ENCODE measurements at regions not wholly inside any gene's neighbourhood (a gene's known extent, or its start where the extent isn't known, plus 50 kb on each side); places are given as distances from the start of the nearest gene placed in this dataset.

- H3K9me3 Mint-ChIP-seq = peaks cover 12% of the 10 kb centered on the region
- no peak for ATAC-seq
- H3K36me3 Mint-ChIP-seq = peaks cover 4% of the 10 kb centered on the region
- no peak overlapping the region for H3K4me3 Mint-ChIP-seq
- H3K27ac Mint-ChIP-seq = no peak overlapping the region
- H3K4me1 Mint-ChIP-seq (ENCODE audit: low read depth in 2 of 2) = no peaks in the 10 kb centered on the region
- no peak for DNase-seq (ENCODE audit: low spot score)
- H3K27me3 Mint-ChIP-seq = no peaks in the 10 kb centered on the region
Observed at GRCh38 chr5:117788596-117788995, 1199.8 kb downstream of the DTWD2 start.

- Mint-ChIP-seq H3K4me1 (ENCODE audit: low read depth in 2 of 2) (no peaks in the 10 kb centered on the region), H3K4me3 (no peak overlapping the region), H3K27me3 (no peaks in the 10 kb centered on the region), H3K9me3 (peaks cover 12% of the 10 kb centered on the region), H3K36me3 (no peaks in the 10 kb centered on the region), H3K27ac (no peak overlapping the region)
- ATAC-seq (no peak), DNase-seq (ENCODE audit: low spot score) (no peak)
Observed at GRCh38 chr5:117779171-117779570, 1204.5 kb upstream of the SEMA6A start.

GRCh38 chr5:117776977-117777376 is 1202.4 kb upstream of the SEMA6A start:
- H3K9me3 Mint-ChIP-seq = peaks cover 18% of the 10 kb centered on the region
- H3K27me3 Mint-ChIP-seq = no peaks in the 10 kb centered on the region
- H3K4me3 Mint-ChIP-seq = no peak overlapping the region
- H3K36me3 Mint-ChIP-seq = no peaks in the 10 kb centered on the region
- H3K4me1 Mint-ChIP-seq (ENCODE audit: low read depth in 2 of 2) = no peaks in the 10 kb centered on the region
- DNase-seq (ENCODE audit: low spot score) (no peak), ATAC-seq (no peak)
- H3K27ac Mint-ChIP-seq = no peak overlapping the region

- Mint-ChIP-seq H3K4me1 (ENCODE audit: low read depth in 2 of 2) (no peaks in the 10 kb centered on the region), H3K27ac (no peak overlapping the region), H3K36me3 (peaks cover 7% of the 10 kb centered on the region), H3K27me3 (no peaks in the 10 kb centered on the region), H3K4me3 (no peak overlapping the region), H3K9me3 (peaks cover 21% of the 10 kb centered on the region)
- no peak for DNase-seq (ENCODE audit: low spot score)
- ATAC-seq = no peak
Observed at GRCh38 chr5:117769877-117770276, 1195.3 kb upstream of the SEMA6A start.

- H3K4me3 Mint-ChIP-seq = no peak overlapping the region
- no peak overlapping the region for H3K27ac Mint-ChIP-seq
- no peaks in the 10 kb centered on the region for H3K27me3 Mint-ChIP-seq
- H3K36me3 Mint-ChIP-seq = no peaks in the 10 kb centered on the region
- DNase-seq (ENCODE audit: low spot score) (no peak), ATAC-seq (no peak)
- peaks cover 8% of the 10 kb centered on the region for H3K9me3 Mint-ChIP-seq
- no peaks in the 10 kb centered on the region for H3K4me1 Mint-ChIP-seq (ENCODE audit: low read depth in 2 of 2)
Observed at GRCh38 chr5:117763271-117763670, 1188.6 kb upstream of the SEMA6A start.

GRCh38 chr5:117761186-117761585 is 1186.6 kb upstream of the SEMA6A start:
- Mint-ChIP-seq H3K4me1 (ENCODE audit: low read depth in 2 of 2) (no peaks in the 10 kb centered on the region), H3K27ac (no peak overlapping the region), H3K4me3 (no peak overlapping the region), H3K9me3 (peaks cover 8% of the 10 kb centered on the region), H3K36me3 (no peaks in the 10 kb centered on the region), H3K27me3 (no peaks in the 10 kb centered on the region)
- DNase-seq (ENCODE audit: low spot score) (no peak), ATAC-seq (no peak)

GRCh38 chr5:117759849-117760499 is 1185.4 kb upstream of the SEMA6A start:
- no peaks in the 10 kb centered on the region for H3K27me3 Mint-ChIP-seq
- H3K9me3 Mint-ChIP-seq = peaks cover 13% of the 10 kb centered on the region
- DNase-seq (ENCODE audit: low spot score) = no peak
- H3K4me1 Mint-ChIP-seq (ENCODE audit: low read depth in 2 of 2) = no peaks in the 10 kb centered on the region
- H3K4me3 Mint-ChIP-seq = no peak overlapping the region
- no peaks in the 10 kb centered on the region for H3K36me3 Mint-ChIP-seq
- no peak overlapping the region for H3K27ac Mint-ChIP-seq
- ATAC-seq = no peak

- no peaks in the 10 kb centered on the region for H3K36me3 Mint-ChIP-seq
- peaks cover 11% of the 10 kb centered on the region for H3K9me3 Mint-ChIP-seq
- no peak for ATAC-seq
- H3K4me3 Mint-ChIP-seq = no peak overlapping the region
- H3K27ac Mint-ChIP-seq = no peak overlapping the region
- H3K4me1 Mint-ChIP-seq (ENCODE audit: low read depth in 2 of 2) = no peaks in the 10 kb centered on the region
- H3K27me3 Mint-ChIP-seq = no peaks in the 10 kb centered on the region
- DNase-seq (ENCODE audit: low spot score) = no peak
Observed at GRCh38 chr5:117752403-117752802, 1177.8 kb upstream of the SEMA6A start.

GRCh38 chr5:117748336-117748735 is 1173.7 kb upstream of the SEMA6A start:
- no peak for ATAC-seq
- no peaks in the 10 kb centered on the region for H3K36me3 Mint-ChIP-seq
- no peak overlapping the region for H3K27ac Mint-ChIP-seq
- no peaks in the 10 kb centered on the region for H3K27me3 Mint-ChIP-seq
- peaks cover 1% of the 10 kb centered on the region for H3K9me3 Mint-ChIP-seq
- H3K4me3 Mint-ChIP-seq = no peak overlapping the region
- DNase-seq (ENCODE audit: low spot score) = no peak
- no peaks in the 10 kb centered on the region for H3K4me1 Mint-ChIP-seq (ENCODE audit: low read depth in 2 of 2)

- no peaks in the 10 kb centered on the region for H3K4me1 Mint-ChIP-seq (ENCODE audit: low read depth in 2 of 2)
- no peak overlapping the region for H3K4me3 Mint-ChIP-seq
- H3K27ac Mint-ChIP-seq = no peak overlapping the region
- H3K27me3 Mint-ChIP-seq = no peaks in the 10 kb centered on the region
- no peaks in the 10 kb centered on the region for H3K36me3 Mint-ChIP-seq
- DNase-seq (ENCODE audit: low spot score) = no peak
- ATAC-seq = no peak
- peaks cover 4% of the 10 kb centered on the region for H3K9me3 Mint-ChIP-seq
Observed at GRCh38 chr5:117743337-117743736, 1168.7 kb upstream of the SEMA6A start.

GRCh38 chr5:117741655-117742206 is 1167.1 kb upstream of the SEMA6A start:
- DNase-seq (ENCODE audit: low spot score) (no peak), ATAC-seq (no peak)
- no peaks in the 10 kb centered on the region for H3K27me3 Mint-ChIP-seq
- H3K9me3 Mint-ChIP-seq = peaks cover 12% of the 10 kb centered on the region
- no peaks in the 10 kb centered on the region for H3K4me1 Mint-ChIP-seq (ENCODE audit: low read depth in 2 of 2)
- H3K36me3 Mint-ChIP-seq = no peaks in the 10 kb centered on the region
- H3K4me3 Mint-ChIP-seq = no peak overlapping the region
- H3K27ac Mint-ChIP-seq = no peak overlapping the region

- ATAC-seq (no peak), DNase-seq (ENCODE audit: low spot score) (no peak)
- Mint-ChIP-seq H3K27me3 (no peaks in the 10 kb centered on the region), H3K4me3 (no peak overlapping the region), H3K4me1 (ENCODE audit: low read depth in 2 of 2) (no peaks in the 10 kb centered on the region), H3K36me3 (no peaks in the 10 kb centered on the region), H3K27ac (no peak overlapping the region), H3K9me3 (peaks cover 12% of the 10 kb centered on the region)
Observed at GRCh38 chr5:117740268-117740667, 1165.6 kb upstream of the SEMA6A start.

GRCh38 chr5:117738571-117738970 is 1163.9 kb upstream of the SEMA6A start:
- Mint-ChIP-seq H3K36me3 (no peaks in the 10 kb centered on the region), H3K4me1 (ENCODE audit: low read depth in 2 of 2) (no peaks in the 10 kb centered on the region), H3K4me3 (no peak overlapping the region), H3K27me3 (no peaks in the 10 kb centered on the region), H3K9me3 (peaks cover 12% of the 10 kb centered on the region), H3K27ac (no peak overlapping the region)
- ATAC-seq (no peak), DNase-seq (ENCODE audit: low spot score) (no peak)

- ATAC-seq = no peak
- Mint-ChIP-seq H3K27me3 (no peaks in the 10 kb centered on the region), H3K4me1 (ENCODE audit: low read depth in 2 of 2) (no peaks in the 10 kb centered on the region), H3K36me3 (no peaks in the 10 kb centered on the region), H3K9me3 (peaks cover 14% of the 10 kb centered on the region), H3K27ac (no peak overlapping the region), H3K4me3 (no peak overlapping the region)
- no peak for DNase-seq (ENCODE audit: low spot score)
Observed at GRCh38 chr5:117736698-117737097, 1162.1 kb upstream of the SEMA6A start.

- ATAC-seq (no peak), DNase-seq (ENCODE audit: low spot score) (no peak)
- Mint-ChIP-seq H3K4me3 (no peak overlapping the region), H3K27ac (no peak overlapping the region), H3K27me3 (no peaks in the 10 kb centered on the region), H3K4me1 (ENCODE audit: low read depth in 2 of 2) (no peaks in the 10 kb centered on the region), H3K9me3 (peaks cover 21% of the 10 kb centered on the region), H3K36me3 (peaks cover 7% of the 10 kb centered on the region)
Observed at GRCh38 chr5:117734056-117734455, 1159.4 kb upstream of the SEMA6A start.
